ENCODE measurements at regions not wholly inside any gene's neighbourhood (a gene's known extent, or its start where the extent isn't known, plus 50 kb on each side); places are given as distances from the start of the nearest gene placed in this dataset.

- DNase-seq (ENCODE audit: low read depth): no peak
Measured at GRCh38 chr2:215691346-215691745, 255.5 kb upstream of the FN1 start.

DNA sequence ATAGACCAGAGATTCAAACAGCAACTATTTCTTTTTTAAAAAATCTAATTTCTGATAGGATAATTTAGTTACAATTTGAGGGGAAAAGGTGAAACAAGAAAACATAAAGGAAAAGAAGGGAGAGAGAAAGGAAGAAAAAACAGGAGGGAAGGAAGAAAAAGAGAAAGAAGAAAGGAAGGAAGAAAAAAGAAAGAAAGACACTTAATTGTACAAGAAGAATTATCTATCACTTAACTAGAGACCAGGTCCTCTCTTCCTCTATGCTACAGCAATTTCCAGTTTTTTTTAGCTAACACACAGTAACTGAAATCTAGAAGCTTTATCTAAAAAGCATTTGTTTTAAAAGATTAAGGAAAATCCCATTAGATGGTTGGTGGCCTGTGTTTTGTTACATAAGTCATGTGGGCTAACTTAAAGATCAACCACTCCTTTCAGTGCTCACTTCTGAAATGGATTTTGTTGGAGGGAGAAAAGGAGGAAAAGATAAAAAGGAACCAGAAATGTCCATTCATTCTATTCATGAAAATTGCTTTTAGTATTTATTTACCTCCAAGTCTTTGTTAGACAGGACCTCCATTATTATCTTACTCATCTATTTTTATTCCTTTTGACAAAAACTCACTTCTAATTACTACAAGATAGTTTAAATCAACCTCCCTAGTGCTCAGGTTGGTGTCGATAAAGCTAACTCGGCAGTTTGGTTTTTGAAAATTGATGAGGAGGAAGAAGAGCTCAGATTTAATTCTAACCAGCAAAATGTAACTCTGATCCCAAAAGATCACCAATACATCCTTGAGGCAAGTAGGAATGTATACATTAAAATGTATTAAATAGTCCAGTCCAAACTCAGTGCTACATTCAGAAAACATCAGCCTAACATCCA is 251.5 kb upstream of the FN1 start:
- no peak for DNase-seq (ENCODE audit: low read depth)

- peak; percentile 52 for DNase-seq (ENCODE audit: low read depth)
Measured at GRCh38 chr2:215685238-215685990, 249.5 kb upstream of the FN1 start.

- no peak for DNase-seq (ENCODE audit: low read depth)
Measured at GRCh38 chr2:215684448-215685237, 248.8 kb upstream of the FN1 start.

DNA sequence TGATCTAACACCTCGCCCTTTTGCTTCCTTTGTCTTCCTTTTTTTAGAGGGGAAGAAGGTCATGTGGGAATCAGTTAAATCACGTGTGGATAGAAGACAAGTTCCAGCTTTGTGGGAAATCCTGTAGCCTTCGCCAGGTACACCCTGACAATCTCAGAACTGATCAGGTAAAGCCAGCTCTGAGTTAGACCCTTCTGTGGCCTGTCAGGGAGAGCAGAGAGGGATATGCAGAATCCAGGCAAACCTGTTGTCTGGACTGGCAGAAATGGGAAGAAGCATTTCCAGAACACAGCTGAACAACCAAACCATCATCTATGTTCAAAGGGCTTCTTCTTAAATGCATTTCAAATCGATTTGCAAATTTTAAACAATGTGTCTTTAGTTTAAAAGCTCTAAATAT is 247.4 kb upstream of the FN1 start:
- DNase-seq (ENCODE audit: low read depth): no peak

GRCh38 chr2:215681799-215682596 is 246.1 kb upstream of the FN1 start:
- no peak for DNase-seq (ENCODE audit: low read depth)

DNA sequence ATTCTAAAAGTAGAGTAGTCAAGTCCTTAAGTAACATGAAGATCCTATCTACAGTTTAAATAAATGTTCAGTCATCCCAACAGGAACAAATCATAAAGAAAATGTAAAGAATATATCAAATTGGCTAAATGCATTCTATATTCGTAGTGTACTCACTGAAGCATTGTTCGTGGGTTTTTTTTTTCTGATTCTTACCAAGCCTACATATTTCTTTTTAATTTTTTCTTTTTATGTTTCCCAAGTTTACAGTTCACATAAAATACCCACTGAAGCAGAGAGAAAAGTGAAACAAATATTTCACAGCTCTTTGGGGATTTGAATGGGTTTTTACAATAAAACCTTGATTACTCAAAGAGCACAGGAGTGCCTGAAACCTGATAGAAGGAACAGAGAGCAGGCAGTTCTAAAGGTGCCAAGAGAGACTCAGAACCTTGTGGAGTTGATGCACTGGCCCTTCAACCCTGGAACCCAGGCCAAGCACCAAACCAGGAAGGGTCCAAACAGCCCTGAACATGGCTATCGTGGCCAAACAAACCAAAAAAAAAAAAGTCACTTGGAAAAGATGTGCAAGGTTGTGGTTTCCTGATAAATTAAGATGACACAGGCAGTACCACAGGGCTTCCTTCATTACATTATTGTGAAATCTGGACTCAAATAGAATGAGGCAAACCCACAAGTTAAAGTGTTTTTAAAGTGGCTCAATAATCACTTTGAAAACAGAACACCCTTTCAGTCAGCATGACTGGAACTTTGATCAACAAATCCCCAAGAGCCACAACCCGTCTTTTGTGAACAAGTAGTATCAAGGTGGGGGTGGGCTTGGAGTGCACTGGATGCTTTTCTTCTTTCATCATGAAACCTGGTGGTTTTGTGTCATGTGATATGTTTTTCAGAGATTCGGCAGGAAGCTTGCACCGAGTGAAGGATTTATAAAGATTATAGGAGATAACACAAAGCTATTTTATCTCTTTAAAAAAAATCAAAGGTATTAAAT is 245.0 kb upstream of the FN1 start:
- no peak for DNase-seq (ENCODE audit: low read depth)

- DNase-seq (ENCODE audit: low read depth): no peak
Measured at GRCh38 chr2:215678094-215678493, 242.2 kb upstream of the FN1 start.

DNA sequence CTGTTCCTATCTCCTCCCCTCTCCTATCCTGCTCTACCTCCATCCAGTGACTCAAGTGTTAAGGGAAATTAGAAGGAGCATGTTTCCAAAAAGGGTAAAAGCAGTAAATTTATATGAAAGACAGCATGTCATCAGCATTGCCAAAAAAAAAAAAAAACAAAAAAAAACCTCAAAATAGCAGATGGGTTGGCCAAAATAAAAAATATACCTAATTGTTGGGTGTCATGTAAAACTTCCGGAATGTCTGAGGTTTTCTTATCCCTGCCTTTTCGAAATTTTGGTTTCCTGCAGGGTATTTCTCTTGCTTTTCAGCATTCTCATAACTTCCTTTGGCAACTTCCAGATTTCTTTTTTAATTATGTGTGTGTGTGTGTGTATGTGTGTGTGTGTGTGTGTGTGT is 241.6 kb upstream of the FN1 start:
- DNase-seq (ENCODE audit: low read depth): no peak

- no peak for DNase-seq (ENCODE audit: low read depth)
Measured at GRCh38 chr2:215672406-215672805, 236.5 kb upstream of the FN1 start.

DNA sequence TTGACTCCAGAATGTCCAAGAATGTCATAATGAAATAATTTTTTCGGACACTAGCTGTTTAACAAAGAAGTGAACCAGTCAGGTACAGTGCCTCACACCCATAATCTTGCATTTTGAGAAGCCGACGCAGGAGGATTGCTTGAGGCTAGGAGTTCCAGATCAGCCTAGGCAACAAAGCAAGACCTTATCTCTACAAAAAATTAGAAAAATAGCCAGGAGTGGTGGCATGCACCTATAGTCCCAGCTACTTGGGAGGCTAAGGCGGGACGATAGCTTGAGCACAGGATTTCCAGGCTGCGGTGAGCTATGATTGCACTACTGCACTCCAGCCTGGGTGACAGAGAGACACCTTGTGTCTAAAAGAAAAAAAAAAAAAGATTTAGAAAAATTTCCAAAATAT is 235.8 kb upstream of the FN1 start:
- no peak for DNase-seq (ENCODE audit: low read depth)

DNA sequence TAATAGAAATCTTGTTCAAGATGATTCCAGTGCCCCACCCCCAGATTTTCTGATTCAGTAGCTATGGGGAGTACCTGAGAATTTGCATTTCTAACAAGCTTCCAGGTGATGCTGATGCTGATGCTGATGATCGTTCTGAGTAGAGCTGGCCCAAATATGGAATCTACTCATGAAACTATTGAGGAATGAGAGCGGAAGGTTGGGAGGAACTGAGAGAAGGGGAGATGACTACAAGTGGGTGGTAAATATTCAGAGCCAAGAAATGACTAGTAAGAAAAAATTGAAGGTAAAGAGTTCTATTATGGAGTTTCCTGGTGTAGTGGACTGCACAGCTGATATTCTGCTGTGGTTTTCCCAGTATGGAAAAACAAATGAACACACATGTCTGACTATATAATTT is 235.4 kb upstream of the FN1 start:
- no peak for DNase-seq (ENCODE audit: low read depth)

DNA sequence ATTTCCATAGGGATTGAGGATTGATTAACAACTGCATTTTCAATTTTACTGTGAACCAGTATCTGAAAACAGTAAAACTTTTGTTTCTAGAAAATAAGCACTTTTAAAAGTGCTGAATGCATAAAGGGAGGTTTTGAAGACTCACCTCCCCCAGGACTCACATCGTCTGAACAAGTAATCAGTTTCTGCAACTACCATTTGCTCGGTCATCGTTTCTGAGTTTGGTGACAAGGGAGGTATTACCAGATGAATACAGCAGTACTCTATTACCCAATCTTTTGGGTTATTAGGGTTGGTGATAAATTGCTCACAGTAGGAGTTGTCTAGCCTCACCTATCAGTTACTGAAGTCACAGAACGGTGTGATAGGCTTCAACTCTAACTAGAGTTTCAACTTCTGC is 234.5 kb upstream of the FN1 start:
- DNase-seq (ENCODE audit: low read depth): no peak

DNA sequence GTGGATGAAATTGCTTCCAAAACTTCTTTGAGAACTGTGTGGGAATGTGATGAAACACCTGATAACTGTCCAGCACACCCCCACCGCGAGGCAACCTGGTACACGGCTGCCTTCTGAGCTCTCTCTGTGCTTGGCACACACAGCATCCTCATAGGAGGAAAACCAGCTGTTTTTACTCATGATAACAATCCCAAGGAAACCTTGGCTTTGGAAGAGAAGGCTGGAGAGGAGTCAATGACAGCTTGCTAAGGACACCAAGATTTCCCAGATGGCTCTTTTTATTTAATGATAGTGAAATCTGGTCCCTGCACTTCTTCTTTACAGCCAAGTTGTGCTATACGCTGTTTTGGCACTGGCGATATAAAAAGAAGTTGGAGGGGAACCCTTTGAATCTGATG is 232.5 kb upstream of the FN1 start:
- DNase-seq (ENCODE audit: low read depth): no peak

- no peak for DNase-seq (ENCODE audit: low read depth)
Measured at GRCh38 chr2:215667585-215668377, 231.9 kb upstream of the FN1 start.

- no peak for DNase-seq (ENCODE audit: low read depth)
Measured at GRCh38 chr2:215664847-215665525, 229.1 kb upstream of the FN1 start.

- DNase-seq (ENCODE audit: low read depth): no peak
Measured at GRCh38 chr2:215662715-215663114, 226.8 kb upstream of the FN1 start.

DNA sequence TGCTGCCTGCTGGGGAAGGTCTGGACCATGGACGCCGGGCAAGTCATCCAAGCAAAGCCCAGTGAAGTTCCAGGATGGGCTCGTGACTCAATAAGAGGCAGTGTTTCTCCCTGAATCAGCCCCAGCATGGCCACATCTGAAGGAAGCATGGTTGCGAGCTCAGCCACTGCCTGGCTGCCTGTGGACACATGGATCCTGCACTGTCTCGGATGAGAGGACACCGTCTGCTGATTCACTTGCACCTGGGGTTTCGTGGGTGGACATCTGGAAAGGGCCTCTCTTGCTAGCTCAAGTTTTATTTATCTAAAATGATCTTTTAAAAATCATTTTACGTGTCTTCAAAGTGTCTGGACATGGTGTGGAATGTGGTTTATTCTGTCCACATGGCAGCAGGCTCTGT is 224.8 kb upstream of the FN1 start:
- no peak for DNase-seq (ENCODE audit: low read depth)

DNA sequence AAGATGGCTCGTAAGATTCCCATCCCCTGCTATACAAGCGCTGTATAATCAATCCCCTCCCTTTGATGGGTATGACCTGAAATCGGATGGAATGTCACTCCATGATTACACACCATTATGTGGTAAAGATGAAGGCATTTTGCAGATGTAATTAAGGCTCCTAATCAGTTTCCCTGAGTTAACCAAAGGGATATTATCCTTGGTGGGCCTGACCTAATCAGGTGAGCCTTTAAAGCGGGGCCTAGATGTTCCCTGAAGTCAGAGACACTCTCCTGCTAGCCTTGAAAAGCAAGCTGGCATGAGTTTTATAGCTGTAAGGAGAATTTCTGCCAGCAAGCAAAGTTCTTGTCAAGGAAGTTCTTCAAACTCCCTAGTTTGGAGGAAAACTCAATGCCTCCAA is 223.8 kb upstream of the FN1 start:
- no peak for DNase-seq (ENCODE audit: low read depth)

All from forelimb muscle (tissue), 1 donor.